CD4-positive, CD25-positive, alpha-beta regulatory T cell (primary cell): ENCODE measurements at regions not wholly inside any gene's neighbourhood (a gene's known extent, or its start where the extent isn't known, plus 50 kb on each side); places are given as distances from the start of the nearest gene placed in this dataset.

Source experiments
- ATAC-seq, 2 donors: fragments of 150-1000 bp; cut with Tn5 transposase; one replicate each; pipeline ENCODE4 v1.10.0; 2021; ENCODE audit warnings: low read depth in 2 of 2, moderate number of reproducible peaks in 2 of 2, moderate library complexity in 1 of 2
- DNase-seq, 3 donors: peaks; one replicate each; pipeline versions ENCODE4 v3.0.0 to v3.0.0-alpha.2; 2012 to 2022; ENCODE audit warnings: mixed read lengths in 1 of 3
- H3K27ac ChIP-seq: one replicate; pipeline ENCODE4 v1.7.0; 2013; ENCODE audit warnings: mild to moderate bottlenecking, low read length; ENCODE audit not compliant: insufficient read depth, poor library complexity, severe bottlenecking
- H3K27me3 ChIP-seq: one replicate; pipeline ENCODE4 v1.7.0; 2013; ENCODE audit warnings: low read length; ENCODE audit not compliant: control insufficient read depth, insufficient read depth
- H3K36me3 ChIP-seq: one replicate; pipeline ENCODE4 v1.7.0; 2013; ENCODE audit warnings: mild to moderate bottlenecking, low read length, moderate library complexity; ENCODE audit not compliant: control insufficient read depth, insufficient read depth
- H3K4me1 ChIP-seq: 2 replicates; pipeline ENCODE4 v1.7.0; 2013; ENCODE audit warnings: mild to moderate bottlenecking, low read length; ENCODE audit not compliant: insufficient read depth, control insufficient read depth, poor library complexity, severe bottlenecking
- H3K4me3 ChIP-seq: one replicate; pipeline ENCODE4 v1.7.0; 2013; ENCODE audit warnings: low read depth, mild to moderate bottlenecking, low read length, moderate library complexity
- H3K9me3 ChIP-seq, 2 experiments: 1 replicate in 1 of 2; 2 replicates in 1 of 2; pipeline ENCODE4 v1.7.0; 2013; ENCODE audit warnings: low read length in 2 of 2, mild to moderate bottlenecking in 1 of 2, moderate library complexity in 1 of 2; ENCODE audit not compliant: control insufficient read depth in 2 of 2
- H3K27ac Mint-ChIP-seq, 3 donors: one replicate each; pipeline ENCODE4 v1.8.0; 2020 to 2022; ENCODE audit warnings: mild to moderate bottlenecking in 3 of 3, mixed read lengths in 3 of 3, moderate library complexity in 2 of 3
- H3K27me3 Mint-ChIP-seq: one replicate; pipeline ENCODE4 v1.8.0; 2022; ENCODE audit warnings: mild to moderate bottlenecking, mixed read lengths
- H3K36me3 Mint-ChIP-seq: one replicate; pipeline ENCODE4 v1.8.0; 2020; ENCODE audit warnings: mixed read lengths
- H3K4me1 Mint-ChIP-seq, 4 donors: one replicate each; pipeline ENCODE4 v1.8.0; 2020 to 2022; ENCODE audit warnings: mixed read lengths in 4 of 4, mild to moderate bottlenecking in 1 of 4
- H3K4me3 Mint-ChIP-seq, 4 donors: one replicate each; pipeline ENCODE4 v1.8.0; 2020 to 2022; ENCODE audit warnings: mild to moderate bottlenecking in 4 of 4, mixed read lengths in 4 of 4, moderate library complexity in 3 of 4
- H3K9me3 Mint-ChIP-seq, 7 donors: one replicate each; pipeline ENCODE4 v1.8.0; 2020 to 2022; ENCODE audit warnings: mixed read lengths in 7 of 7, mild to moderate bottlenecking in 3 of 7, moderate library complexity in 2 of 7

DNA sequence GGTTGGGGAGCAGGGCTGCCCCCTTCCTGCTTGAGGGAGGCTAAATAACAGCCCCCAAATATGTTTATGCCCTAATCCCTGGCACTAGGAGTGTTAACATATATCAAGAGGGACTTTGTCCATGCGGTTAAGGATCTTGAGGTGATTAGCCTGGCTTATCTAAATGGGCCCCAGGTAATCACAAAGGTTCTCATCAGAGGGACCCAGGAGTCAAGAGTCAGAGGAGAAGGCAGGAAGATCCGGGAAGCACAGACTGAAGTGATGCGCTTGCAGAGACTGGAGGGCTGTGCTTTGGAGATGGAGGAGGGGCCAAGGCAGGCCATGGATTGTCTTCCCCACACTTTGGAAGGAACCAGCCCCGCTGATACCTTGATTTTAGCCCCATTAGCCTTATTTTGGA, 86.4 kb downstream of the IER5 start:
- no peak overlapping the region for H3K4me3 Mint-ChIP-seq
- H3K9me3 Mint-ChIP-seq, result peaks cover 0 to 3% (median 0%) of the 10 kb centered on the region in 7 donors
- H3K27ac Mint-ChIP-seq, result peak overlapping the region in 1 of 3 donors; percentile 68
- no peaks in the 10 kb centered on the region for H3K36me3 ChIP-seq
- peaks cover 2% of the 10 kb centered on the region for H3K4me1 ChIP-seq
- ATAC-seq (no peak), DNase-seq (no peak)
- no peak overlapping the region for H3K4me3 ChIP-seq
- no peak overlapping the region for H3K27ac ChIP-seq
- no peaks in the 10 kb centered on the region for H3K27me3 ChIP-seq
- H3K9me3 ChIP-seq, result no peaks in the 10 kb centered on the region
- H3K36me3 Mint-ChIP-seq, result no peaks in the 10 kb centered on the region
- H3K4me1 Mint-ChIP-seq, result peaks cover 0 to 9% (median 6%) of the 10 kb centered on the region in 4 donors
- peaks cover 13% of the 10 kb centered on the region for H3K27me3 Mint-ChIP-seq

DNA sequence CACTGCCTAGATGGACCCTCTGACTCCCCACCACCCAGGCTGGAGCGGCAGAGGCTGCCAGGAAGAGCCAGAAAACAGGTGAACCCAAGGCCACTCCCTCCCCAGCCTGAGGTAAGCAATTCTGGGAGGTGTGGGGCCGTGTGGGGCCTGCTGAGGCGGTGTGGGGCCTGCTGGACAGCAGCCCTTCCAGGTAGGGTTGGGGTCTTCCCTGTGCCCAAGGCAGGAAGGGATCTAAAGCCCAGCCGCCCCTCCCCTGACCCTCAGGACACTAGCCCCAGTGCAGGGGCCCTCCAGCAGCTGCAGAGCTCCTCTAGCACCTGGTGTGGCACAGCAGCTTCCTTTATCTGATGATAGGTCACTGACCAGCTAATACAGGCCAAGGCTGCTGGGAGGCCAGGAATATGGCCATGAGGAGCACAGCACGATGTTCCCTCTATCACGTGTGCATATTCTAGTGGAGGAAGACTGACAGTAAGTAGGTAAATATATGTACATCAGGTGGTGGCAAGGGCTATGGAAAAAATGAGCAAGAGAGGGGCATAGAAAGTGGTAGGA, 86.9 kb downstream of the IER5 start:
- Histone ChIP-seq H3K9me3 (no peaks in the 10 kb centered on the region), H3K4me1 (peaks cover 8% of the 10 kb centered on the region), H3K27me3 (no peaks in the 10 kb centered on the region), H3K4me3 (no peak overlapping the region), H3K27ac (no peak overlapping the region), H3K36me3 (no peaks in the 10 kb centered on the region)
- Mint-ChIP-seq H3K27ac (no peak overlapping the region), H3K4me3 (no peak overlapping the region), H3K27me3 (peaks cover 11% of the 10 kb centered on the region), H3K36me3 (no peaks in the 10 kb centered on the region), H3K9me3 (peaks cover 0 to 3% (median 0%) of the 10 kb centered on the region in 7 donors), H3K4me1 (peaks cover 0 to 15% (median 9%) of the 10 kb centered on the region in 4 donors)
- ATAC-seq (no peak), DNase-seq (no peak)

DNA sequence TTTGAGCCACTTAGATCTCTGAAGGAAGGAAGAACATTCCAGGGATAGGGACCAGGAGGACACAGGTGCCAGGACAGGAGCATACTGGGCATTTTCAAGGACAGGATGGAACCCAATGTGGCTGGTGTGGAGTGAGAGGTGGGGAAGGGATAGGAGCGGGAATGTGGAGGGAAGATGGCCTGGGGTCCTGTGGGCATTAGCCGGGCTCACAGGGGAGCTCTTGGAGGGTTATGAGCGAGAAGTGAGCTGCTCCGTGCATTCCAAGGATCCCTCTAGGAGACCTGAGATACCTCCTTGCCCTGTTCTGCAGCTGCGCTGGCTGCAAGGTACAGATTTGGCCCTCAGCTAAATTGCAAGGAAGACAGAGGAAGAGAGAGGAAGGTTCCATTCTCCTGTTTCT, 87.5 kb downstream of the IER5 start:
- H3K9me3 Mint-ChIP-seq, result peaks cover 0 to 3% (median 0%) of the 10 kb centered on the region in 7 donors
- ATAC-seq (no peak), DNase-seq (no peak)
- H3K4me1 ChIP-seq, result peaks cover 8% of the 10 kb centered on the region
- no peak overlapping the region for H3K27ac Mint-ChIP-seq
- H3K27me3 ChIP-seq, result no peaks in the 10 kb centered on the region
- no peaks in the 10 kb centered on the region for H3K9me3 ChIP-seq
- no peaks in the 10 kb centered on the region for H3K36me3 ChIP-seq
- peaks cover 9% of the 10 kb centered on the region for H3K27me3 Mint-ChIP-seq
- H3K4me3 Mint-ChIP-seq, result no peak overlapping the region
- peaks cover 0 to 17% (median 9%) of the 10 kb centered on the region in 4 donors for H3K4me1 Mint-ChIP-seq
- H3K4me3 ChIP-seq, result no peak overlapping the region
- no peak overlapping the region for H3K27ac ChIP-seq
- no peaks in the 10 kb centered on the region for H3K36me3 Mint-ChIP-seq

DNA sequence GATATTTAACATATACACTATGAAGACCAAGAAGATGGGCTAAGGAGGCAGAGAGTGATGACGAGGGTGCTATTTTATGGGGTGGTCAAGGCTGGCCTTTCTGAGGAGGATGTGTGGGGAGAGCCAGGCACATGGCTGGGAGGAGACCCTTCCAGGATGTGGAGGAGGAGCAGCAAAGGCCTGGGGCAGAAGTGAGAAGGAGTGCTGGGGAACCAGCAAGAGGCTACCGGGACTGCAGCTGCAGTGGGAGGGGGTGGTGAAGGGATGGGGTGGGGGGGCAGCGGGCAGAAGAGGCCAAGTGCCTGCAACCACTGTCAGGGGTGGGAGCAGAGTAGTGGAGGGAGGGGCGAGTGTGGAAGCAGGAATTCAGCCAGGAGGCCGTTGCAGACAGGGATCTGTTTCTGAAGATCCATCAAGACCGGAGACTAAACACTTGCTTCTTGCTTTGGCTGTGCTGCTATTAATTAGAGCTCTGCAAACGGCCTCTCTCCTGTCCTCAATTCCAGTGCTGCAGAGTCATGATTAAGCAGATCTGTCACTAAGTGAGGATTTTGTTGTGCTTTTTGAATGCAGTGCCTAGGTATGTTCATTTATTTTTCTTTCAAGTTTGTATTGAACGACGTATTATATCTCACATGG, 89.9 kb downstream of the IER5 start:
- Histone ChIP-seq H3K36me3 (no peaks in the 10 kb centered on the region), H3K27me3 (no peaks in the 10 kb centered on the region), H3K9me3 (no peaks in the 10 kb centered on the region), H3K27ac (no peak overlapping the region), H3K4me3 (no peak overlapping the region), H3K4me1 (peaks cover 8% of the 10 kb centered on the region)
- H3K4me3 Mint-ChIP-seq, result no peak overlapping the region
- DNase-seq (no peak), ATAC-seq (no peak)
- H3K4me1 Mint-ChIP-seq, result peaks cover 0 to 17% (median 9%) of the 10 kb centered on the region in 4 donors
- no peak overlapping the region for H3K27ac Mint-ChIP-seq
- peaks cover 9% of the 10 kb centered on the region for H3K27me3 Mint-ChIP-seq
- H3K9me3 Mint-ChIP-seq, result peaks cover 0 to 3% (median 0%) of the 10 kb centered on the region in 7 donors
- H3K36me3 Mint-ChIP-seq, result no peaks in the 10 kb centered on the region

GRCh38 chr1:181179279-181179986, 90.9 kb downstream of the IER5 start:
- H3K27me3 ChIP-seq, result no peaks in the 10 kb centered on the region
- ATAC-seq (peak in 1 of 2 donors; percentile 19), DNase-seq (no peak)
- H3K27ac ChIP-seq, result no peak overlapping the region
- H3K36me3 ChIP-seq, result no peaks in the 10 kb centered on the region
- Mint-ChIP-seq H3K9me3 (peaks cover 0 to 3% (median 0%) of the 10 kb centered on the region in 7 donors), H3K36me3 (no peaks in the 10 kb centered on the region), H3K27ac (peak overlapping the region in 2 of 3 donors; percentile 0 to 16), H3K4me3 (peak overlapping the region in 1 of 4 donors; percentile 0), H3K27me3 (peaks cover 9% of the 10 kb centered on the region), H3K4me1 (peaks cover 0 to 17% (median 9%) of the 10 kb centered on the region in 4 donors)
- H3K4me3 ChIP-seq, result no peak overlapping the region
- H3K4me1 ChIP-seq, result peaks cover 8% of the 10 kb centered on the region
- H3K9me3 ChIP-seq, result no peaks in the 10 kb centered on the region

- no peak overlapping the region for H3K4me3 ChIP-seq
- no peaks in the 10 kb centered on the region for H3K9me3 ChIP-seq
- no peaks in the 10 kb centered on the region for H3K36me3 Mint-ChIP-seq
- no peaks in the 10 kb centered on the region for H3K36me3 ChIP-seq
- H3K27me3 Mint-ChIP-seq, result peaks cover 8% of the 10 kb centered on the region
- H3K4me1 ChIP-seq, result peaks cover 8% of the 10 kb centered on the region
- H3K4me3 Mint-ChIP-seq, result peak overlapping the region in 2 of 4 donors; percentile 0 to 17
- peak overlapping the region in 2 of 3 donors; percentile 6 to 57 for H3K27ac Mint-ChIP-seq
- H3K27me3 ChIP-seq, result no peaks in the 10 kb centered on the region
- H3K27ac ChIP-seq, result no peak overlapping the region
- H3K9me3 Mint-ChIP-seq, result peaks cover 0 to 3% (median 0%) of the 10 kb centered on the region in 7 donors
- ATAC-seq (peak; percentile 29 to 49), DNase-seq (peak in 1 of 3 donors; percentile 22)
- peaks cover 0 to 17% (median 9%) of the 10 kb centered on the region in 4 donors for H3K4me1 Mint-ChIP-seq
Measured at GRCh38 chr1:181179987-181180365, 91.5 kb downstream of the IER5 start.

DNA sequence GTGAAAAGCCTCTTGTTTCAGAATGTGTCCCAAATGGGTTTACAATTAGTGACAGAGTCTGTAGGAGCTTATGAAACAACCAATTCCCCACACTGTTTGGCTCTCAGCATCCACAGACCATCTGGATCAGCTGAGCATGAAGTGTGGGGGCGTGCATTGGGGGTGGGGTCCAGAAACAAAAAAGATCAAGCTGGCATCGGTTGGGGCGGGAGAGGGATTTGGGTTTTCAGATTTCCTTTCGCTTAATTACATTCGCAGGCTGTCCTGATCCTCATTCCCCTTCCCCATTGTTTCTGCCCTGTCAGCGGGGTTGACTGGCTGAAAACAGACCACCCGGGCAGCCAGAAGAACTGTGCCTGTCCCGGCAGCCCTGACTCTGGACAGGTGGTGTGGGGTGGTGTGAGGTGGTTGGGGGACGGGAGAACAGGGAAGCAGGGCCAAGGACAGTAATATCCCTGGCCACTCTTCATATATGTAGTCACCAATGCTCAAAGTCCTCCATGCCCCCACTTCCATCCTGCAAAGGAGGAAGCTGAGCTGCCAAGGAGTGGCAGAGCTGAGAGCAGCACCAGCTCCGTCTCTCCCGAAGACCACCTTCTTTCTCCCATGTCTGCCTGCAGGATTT, 92.0 kb downstream of the IER5 start:
- ATAC-seq, result no peak

More for the DNA sequence above, 92.0 kb downstream of the IER5 start:
- H3K9me3 ChIP-seq, result no peaks in the 10 kb centered on the region
- peaks cover 0 to 17% (median 9%) of the 10 kb centered on the region in 4 donors for H3K4me1 Mint-ChIP-seq
- H3K4me1 ChIP-seq, result peaks cover 8% of the 10 kb centered on the region
- H3K4me3 ChIP-seq, result no peak overlapping the region
- H3K9me3 Mint-ChIP-seq, result peaks cover 0 to 3% (median 0%) of the 10 kb centered on the region in 7 donors
- no peak for DNase-seq
- no peak overlapping the region for H3K27ac ChIP-seq
- peak overlapping the region; percentile 6 to 57 (median 50) for H3K27ac Mint-ChIP-seq
- peak overlapping the region in 1 of 4 donors; percentile 0 for H3K4me3 Mint-ChIP-seq
- no peaks in the 10 kb centered on the region for H3K36me3 Mint-ChIP-seq
- H3K36me3 ChIP-seq, result no peaks in the 10 kb centered on the region
- H3K27me3 ChIP-seq, result no peaks in the 10 kb centered on the region
- H3K27me3 Mint-ChIP-seq, result peaks cover 6% of the 10 kb centered on the region
